ENCODE measurements at regions not wholly inside any gene's neighbourhood (a gene's known extent, or its start where the extent isn't known, plus 50 kb on each side); places are given as distances from the start of the nearest gene placed in this dataset.
A peak's percentile ranks its signal among the peaks of the same experiment; 100 is the strongest.

GRCh38 chr5:109959652-109960051 is 269.9 kb downstream of the MAN2A1 start:
- no peaks in the 10 kb centered on the region for H3K36me3 ChIP-seq
- intact Hi-C loops (cut with DNase I), result no loop called here
- no peak overlapping the region for H3K4me3 ChIP-seq
- peaks cover 3% of the 10 kb centered on the region for H3K4me1 ChIP-seq
- DNase-seq, result no peak
- H3K27ac ChIP-seq, result no peak overlapping the region
- no peak for TF ChIP-seq CTCF (IDR thresholded peaks at IDR 0.05)
- H3K27me3 ChIP-seq (ENCODE audit: low read depth), result no peaks in the 10 kb centered on the region
- ATAC-seq, result no peak
- H3K9me3 ChIP-seq, result no peaks in the 10 kb centered on the region

DNA sequence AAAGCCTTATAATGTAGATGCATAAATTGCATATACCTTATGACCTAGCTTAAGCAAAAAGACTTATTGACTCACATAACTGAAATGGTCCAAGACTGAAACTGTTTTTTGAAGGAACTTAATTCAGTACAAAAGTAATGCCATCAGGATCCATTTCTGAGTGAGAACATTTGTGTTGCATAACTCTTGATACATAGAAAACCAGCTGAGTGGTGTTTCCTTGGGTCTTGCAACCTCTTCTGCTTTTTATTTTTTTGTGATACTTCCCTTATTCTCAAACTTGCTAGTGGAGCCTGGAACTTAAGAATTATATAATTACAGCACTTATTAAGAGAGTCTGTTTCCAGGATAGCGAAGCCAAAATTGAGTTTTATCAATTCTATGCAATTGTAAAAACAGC is 272.0 kb downstream of the MAN2A1 start:
- ATAC-seq (peak; percentile 61 to 69), DNase-seq (no peak)
- Histone ChIP-seq H3K9me3 (no peaks in the 10 kb centered on the region), H3K4me3 (no peak overlapping the region), H3K27me3 (ENCODE audit: low read depth) (no peaks in the 10 kb centered on the region), H3K27ac (no peak overlapping the region), H3K4me1 (peaks cover 3% of the 10 kb centered on the region), H3K36me3 (no peaks in the 10 kb centered on the region)
- intact Hi-C loops (cut with DNase I), result no loop called here
- TF ChIP-seq CTCF (IDR thresholded peaks at IDR 0.05), result no peak

- DNase-seq, result no peak
- Histone ChIP-seq H3K27me3 (ENCODE audit: low read depth) (no peaks in the 10 kb centered on the region), H3K4me1 (peaks cover 3% of the 10 kb centered on the region), H3K4me3 (no peak overlapping the region), H3K27ac (no peak overlapping the region), H3K9me3 (no peaks in the 10 kb centered on the region), H3K36me3 (no peaks in the 10 kb centered on the region)
- TF ChIP-seq CTCF (IDR thresholded peaks at IDR 0.05), result no peak
- peak in 1 of 2 donors; percentile 48 for ATAC-seq
- intact Hi-C loops (cut with DNase I), result no loop called here
Measured at GRCh38 chr5:109962882-109963603, 273.3 kb downstream of the MAN2A1 start.

GRCh38 chr5:109964136-109964535 is 274.4 kb downstream of the MAN2A1 start:
- DNase-seq (no peak), ATAC-seq (no peak)
- no peak overlapping the region for H3K4me3 ChIP-seq
- intact Hi-C loops (cut with DNase I), result no loop called here
- H3K4me1 ChIP-seq, result peaks cover 3% of the 10 kb centered on the region
- no peaks in the 10 kb centered on the region for H3K27me3 ChIP-seq (ENCODE audit: low read depth)
- no peak overlapping the region for H3K27ac ChIP-seq
- H3K36me3 ChIP-seq, result no peaks in the 10 kb centered on the region
- no peak for TF ChIP-seq CTCF (IDR thresholded peaks at IDR 0.05)
- no peaks in the 10 kb centered on the region for H3K9me3 ChIP-seq

DNA sequence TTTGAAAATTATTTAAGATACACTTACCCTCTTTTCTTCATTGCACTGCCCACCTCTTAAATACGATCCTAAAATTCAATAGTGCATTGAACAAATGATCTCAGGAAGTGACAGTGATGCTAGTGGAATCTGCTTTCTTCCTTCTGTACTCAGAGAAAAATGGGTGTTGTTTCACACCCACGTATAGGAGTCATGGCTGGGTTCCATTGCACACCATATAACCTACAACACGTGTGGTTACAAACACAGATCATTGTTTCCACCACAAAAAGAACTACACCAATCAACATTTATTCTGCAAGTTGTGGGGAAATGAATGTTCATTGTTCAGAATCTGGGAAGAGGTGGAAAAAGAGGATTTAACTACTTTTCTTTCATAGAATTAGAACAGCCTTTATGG is 275.9 kb downstream of the MAN2A1 start:
- DNase-seq (no peak), ATAC-seq (no peak)
- no peak overlapping the region for H3K27ac ChIP-seq
- no peaks in the 10 kb centered on the region for H3K9me3 ChIP-seq
- no peak for TF ChIP-seq CTCF (IDR thresholded peaks at IDR 0.05)
- intact Hi-C loops (cut with DNase I), result no loop called here
- peaks cover 3% of the 10 kb centered on the region for H3K4me1 ChIP-seq
- no peaks in the 10 kb centered on the region for H3K27me3 ChIP-seq (ENCODE audit: low read depth)
- H3K4me3 ChIP-seq, result no peak overlapping the region
- H3K36me3 ChIP-seq, result no peaks in the 10 kb centered on the region

All from lower lobe of right lung (tissue), 2 donors.